ENCODE measurements at regions not wholly inside any gene's neighbourhood (a gene's known extent, or its start where the extent isn't known, plus 50 kb on each side); places are given as distances from the start of the nearest gene placed in this dataset.

GRCh38 chr6:22110061-22110460 lies 186.8 kb downstream of the PRL start:
- no peak overlapping the region for H3K27ac ChIP-seq (ENCODE audit: insufficient read depth, low read length)
- no peak overlapping the region for H3K4me2 ChIP-seq (ENCODE audit: low read depth, low read length)
- peak overlapping the region; percentile 59; the same call in 1 of the 2 replicates for H4K5ac ChIP-seq (ENCODE audit: low read depth, low read length)
- H4K8ac ChIP-seq (ENCODE audit: low read depth in 2 of 2, low read length in 2 of 2) = 0 out of 4 replicates have a peak overlapping the region, but pooled peaks of 1 of the 2 experiments have one; percentile 33
- intact Hi-C loops (cut with micrococcal nuclease) = loop anchor here (10.0 kb wide), 1 partner anchor 515 kb away; the partner anchor contains the start of gene SOX4
- POLR2A ChIA-PET (ENCODE audit: unreplicated experiment) = no interaction called here
- no peaks in the 10 kb centered on the region for H3K9me3 ChIP-seq (ENCODE audit: control insufficient read depth, insufficient read depth, low read length)
- peak overlapping the region; percentile 45 for H2BK120ac ChIP-seq (ENCODE audit: low read depth, low read length)
- H2AK9ac ChIP-seq (replicated peaks; ENCODE audit: low read depth, low read length, poor library complexity) = no peak overlapping the region
- peak overlapping the region; percentile 58; the same call in 1 of the 3 replicates for H2BK15ac ChIP-seq (ENCODE audit: low read depth, low read length)
- dilution Hi-C loops (cut with HindIII; ENCODE audit: low sequenced_read_pairs, unreplicated experiment) = no loop called here
- BruUV-seq (replicated peaks) = no TSS peak
- in situ Hi-C loops (cut with MboI; ENCODE audit: low sequenced_read_pairs) = no loop called here
- CTCF ChIA-PET = no interaction called here
- no peaks in the 10 kb centered on the region for H3K27me3 ChIP-seq (ENCODE audit: control insufficient read depth, insufficient read depth, low read length)
- DNase-seq (peak; percentile 2), ATAC-seq (ENCODE audit: low read depth) (no peak)
- no peak overlapping the region for H3K23ac ChIP-seq (ENCODE audit: low read depth, low read length)
- no peak overlapping the region for H3K9ac ChIP-seq (ENCODE audit: low read depth, low read length)
- H2BK5ac ChIP-seq (ENCODE audit: low read depth, low read length, poor library complexity, severe bottlenecking) = no peak overlapping the region
- no peak overlapping the region for H3K4me3 ChIP-seq (ENCODE audit: insufficient read depth, low read depth, low read length)
- peak overlapping the region; percentile 75; the same call in 1 of the 2 replicates for H3K14ac ChIP-seq (replicated peaks; ENCODE audit: low read depth, low read length)
- H3K36me3 ChIP-seq (ENCODE audit: control insufficient read depth, insufficient read depth, low read length) = no peaks in the 10 kb centered on the region
- H3K79me1 ChIP-seq (ENCODE audit: low read depth in 1 of 2, low read length in 2 of 2) = 0 out of 4 replicates have a peak, but pooled peaks cover 0 to 2% of the 10 kb centered on the region in 2 experiments
- 0 out of 2 replicates have a peak overlapping the region, but pooled peaks have one; percentile 14 for H2BK20ac ChIP-seq (ENCODE audit: low read depth, low read length)
- H3K9me1 ChIP-seq (ENCODE audit: insufficient read depth, low read length) = peaks cover 3% of the 10 kb centered on the region; the same call in 1 of the 2 replicates
- no CpG with 5 or more reads among the region's 6 CpGs for WGBS, 2 experiments (ENCODE audit: extremely low coverage in 2 of 2, insufficient read length in 1 of 2)
- H3K56ac ChIP-seq (ENCODE audit: extremely low read depth, insufficient read depth, low read length) = no peak overlapping the region
- H4K91ac ChIP-seq (ENCODE audit: insufficient read depth, low read depth, low read length) = peak overlapping the region; percentile 33; the same call in 1 of the 2 replicates
- H2AFZ ChIP-seq (replicated peaks; ENCODE audit: low read length, poor library complexity) = peak overlapping the region; percentile 48
- peaks cover 7% of the 10 kb centered on the region for H3K4me1 ChIP-seq (ENCODE audit: control insufficient read depth, insufficient read depth, low read length)
- peak overlapping the region; percentile 62; the same call in 1 of the 2 replicates for H3K4ac ChIP-seq (ENCODE audit: low read depth, low read length)
- H3K18ac ChIP-seq (ENCODE audit: low read depth, low read length) = peak overlapping the region; percentile 88
- no peaks in the 10 kb centered on the region for H4K20me1 ChIP-seq (ENCODE audit: insufficient read depth, low read length)
- no peak for TF ChIP-seq SMC3 (IDR thresholded peaks at IDR 0.05; ENCODE audit: low read depth, low read length)
- peak overlapping the region; percentile 70; the same call in 1 of the 2 replicates for H2AK5ac ChIP-seq (ENCODE audit: low read depth, low read length)
